ENCODE measurements at regions not wholly inside any gene's neighbourhood (a gene's known extent, or its start where the extent isn't known, plus 50 kb on each side); places are given as distances from the start of the nearest gene placed in this dataset.

DNA sequence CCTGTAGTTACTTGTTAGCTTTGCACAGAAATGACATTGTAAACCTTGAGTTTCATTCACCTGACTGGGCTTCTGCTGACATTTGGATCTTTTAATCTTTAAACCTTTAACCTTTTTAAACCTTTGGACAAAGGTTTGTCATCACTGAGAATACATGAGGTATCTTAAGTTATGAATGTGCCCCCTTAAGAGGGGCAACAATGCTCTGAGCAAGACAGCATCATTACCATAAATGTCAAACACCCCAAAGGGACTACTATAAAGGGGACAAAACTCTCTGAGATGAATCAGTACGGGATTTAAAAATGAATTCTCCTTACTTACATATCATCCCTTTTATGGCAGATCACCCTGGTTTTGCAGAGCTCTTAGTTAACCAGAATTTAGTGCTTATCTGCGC lies 203.3 kb downstream of the COG6 start:
- TF ChIP-seq, protein P1, sequence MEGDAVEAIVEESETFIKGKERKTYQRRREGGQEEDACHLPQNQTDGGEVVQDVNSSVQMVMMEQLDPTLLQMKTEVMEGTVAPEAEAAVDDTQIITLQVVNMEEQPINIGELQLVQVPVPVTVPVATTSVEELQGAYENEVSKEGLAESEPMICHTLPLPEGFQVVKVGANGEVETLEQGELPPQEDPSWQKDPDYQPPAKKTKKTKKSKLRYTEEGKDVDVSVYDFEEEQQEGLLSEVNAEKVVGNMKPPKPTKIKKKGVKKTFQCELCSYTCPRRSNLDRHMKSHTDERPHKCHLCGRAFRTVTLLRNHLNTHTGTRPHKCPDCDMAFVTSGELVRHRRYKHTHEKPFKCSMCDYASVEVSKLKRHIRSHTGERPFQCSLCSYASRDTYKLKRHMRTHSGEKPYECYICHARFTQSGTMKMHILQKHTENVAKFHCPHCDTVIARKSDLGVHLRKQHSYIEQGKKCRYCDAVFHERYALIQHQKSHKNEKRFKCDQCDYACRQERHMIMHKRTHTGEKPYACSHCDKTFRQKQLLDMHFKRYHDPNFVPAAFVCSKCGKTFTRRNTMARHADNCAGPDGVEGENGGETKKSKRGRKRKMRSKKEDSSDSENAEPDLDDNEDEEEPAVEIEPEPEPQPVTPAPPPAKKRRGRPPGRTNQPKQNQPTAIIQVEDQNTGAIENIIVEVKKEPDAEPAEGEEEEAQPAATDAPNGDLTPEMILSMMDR (IDR thresholded peaks at IDR 0.05) = no peak
- TF ChIP-seq CBFB (CRISPR knock-in tag; IDR thresholded peaks at IDR 0.05; ENCODE audit: low read depth) = no peak
- no peak for TF ChIP-seq ZNF263 (CRISPR knock-in tag; IDR thresholded peaks at IDR 0.05; ENCODE audit: low read depth)
- TF ChIP-seq ATF1 (CRISPR knock-in tag; IDR thresholded peaks at IDR 0.05) = no peak
- TF ChIP-seq, protein P2, sequence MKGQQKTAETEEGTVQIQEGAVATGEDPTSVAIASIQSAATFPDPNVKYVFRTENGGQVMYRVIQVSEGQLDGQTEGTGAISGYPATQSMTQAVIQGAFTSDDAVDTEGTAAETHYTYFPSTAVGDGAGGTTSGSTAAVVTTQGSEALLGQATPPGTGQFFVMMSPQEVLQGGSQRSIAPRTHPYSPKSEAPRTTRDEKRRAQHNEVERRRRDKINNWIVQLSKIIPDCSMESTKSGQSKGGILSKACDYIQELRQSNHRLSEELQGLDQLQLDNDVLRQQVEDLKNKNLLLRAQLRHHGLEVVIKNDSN (CRISPR knock-in tag; IDR thresholded peaks at IDR 0.05) = no peak
